ENCODE measurements at regions not wholly inside any gene's neighbourhood (a gene's known extent, or its start where the extent isn't known, plus 50 kb on each side); places are given as distances from the start of the nearest gene placed in this dataset.

- no peak for ATAC-seq (ENCODE audit: insufficient number of reproducible peaks, low FRiP score, low read depth)
These were observed 1035.9 kb upstream of the AUTS2 start for GRCh38 chr7:68562323-68562899.

GRCh38 chr7:68564306-68565135 is 1033.8 kb upstream of the AUTS2 start:
- ATAC-seq (ENCODE audit: insufficient number of reproducible peaks, low FRiP score, low read depth), result no peak
- H3K4me1 ChIP-seq (ENCODE audit: control insufficient read depth in 1 of 2, low read depth in 2 of 2), result peaks cover 0 to 8% of the 10 kb centered on the region in 2 donors

More at GRCh38 chr7:68562323-68562899, 1035.9 kb upstream of the AUTS2 start:
- Histone ChIP-seq H3K4me1 (ENCODE audit: control insufficient read depth in 1 of 2, low read depth in 2 of 2) (peaks cover 0 to 8% of the 10 kb centered on the region in 2 donors), H3K27ac (no peak overlapping the region), H3K27me3 (replicated peaks; ENCODE audit: insufficient read depth) (no peaks in the 10 kb centered on the region), H3K4me3 (no peak overlapping the region), H3K9me3 (no peaks in the 10 kb centered on the region), H3K36me3 (no peaks in the 10 kb centered on the region)
- TF ChIP-seq CTCF (IDR thresholded peaks at IDR 0.05), result no peak
- DNase-seq (ENCODE audit: low spot score), result no peak

GRCh38 chr7:68571286-68571685 is 1027.0 kb upstream of the AUTS2 start:
- H3K36me3 ChIP-seq, result no peaks in the 10 kb centered on the region
- no peaks in the 10 kb centered on the region for H3K9me3 ChIP-seq
- ATAC-seq (ENCODE audit: insufficient number of reproducible peaks, low FRiP score, low read depth), result no peak
- no peaks in the 10 kb centered on the region for H3K4me1 ChIP-seq (ENCODE audit: control insufficient read depth in 1 of 2, low read depth in 2 of 2)
- TF ChIP-seq CTCF (IDR thresholded peaks at IDR 0.05), result no peak
- DNase-seq (ENCODE audit: low spot score), result no peak
- no peaks in the 10 kb centered on the region for H3K27me3 ChIP-seq (replicated peaks; ENCODE audit: insufficient read depth)
- no peak overlapping the region for H3K27ac ChIP-seq
- H3K4me3 ChIP-seq, result no peak overlapping the region

More at GRCh38 chr7:68564306-68565135, 1033.8 kb upstream of the AUTS2 start:
- no peaks in the 10 kb centered on the region for H3K27me3 ChIP-seq (replicated peaks; ENCODE audit: insufficient read depth)
- no peak for DNase-seq (ENCODE audit: low spot score)
- H3K4me3 ChIP-seq, result no peak overlapping the region
- H3K36me3 ChIP-seq, result no peaks in the 10 kb centered on the region
- H3K27ac ChIP-seq, result no peak overlapping the region
- no peak for TF ChIP-seq CTCF (IDR thresholded peaks at IDR 0.05)
- no peaks in the 10 kb centered on the region for H3K9me3 ChIP-seq

GRCh38 chr7:68573271-68574005 is 1024.8 kb upstream of the AUTS2 start:
- Histone ChIP-seq H3K4me1 (ENCODE audit: control insufficient read depth in 1 of 2, low read depth in 2 of 2) (no peaks in the 10 kb centered on the region), H3K27me3 (replicated peaks; ENCODE audit: insufficient read depth) (no peaks in the 10 kb centered on the region), H3K36me3 (no peaks in the 10 kb centered on the region), H3K9me3 (no peaks in the 10 kb centered on the region), H3K27ac (no peak overlapping the region), H3K4me3 (no peak overlapping the region)
- DNase-seq (ENCODE audit: low spot score) (no peak), ATAC-seq (ENCODE audit: insufficient number of reproducible peaks, low FRiP score, low read depth) (no peak)
- TF ChIP-seq CTCF (IDR thresholded peaks at IDR 0.05), result no peak

- no peaks in the 10 kb centered on the region for H3K27me3 ChIP-seq (replicated peaks; ENCODE audit: insufficient read depth)
- no peaks in the 10 kb centered on the region for H3K36me3 ChIP-seq
- TF ChIP-seq CTCF (IDR thresholded peaks at IDR 0.05), result no peak
- no peak overlapping the region for H3K4me3 ChIP-seq
- no peaks in the 10 kb centered on the region for H3K4me1 ChIP-seq (ENCODE audit: control insufficient read depth in 1 of 2, low read depth in 2 of 2)
- no peak for DNase-seq (ENCODE audit: low spot score)
- H3K27ac ChIP-seq, result no peak overlapping the region
- no peak for ATAC-seq (ENCODE audit: insufficient number of reproducible peaks, low FRiP score, low read depth)
- H3K9me3 ChIP-seq, result no peaks in the 10 kb centered on the region
These were observed 1021.9 kb upstream of the AUTS2 start for GRCh38 chr7:68576366-68576765.
